GM18520 (cell line): ENCODE measurements at regions not wholly inside any gene's neighbourhood (a gene's known extent, or its start where the extent isn't known, plus 50 kb on each side); places are given as distances from the start of the nearest gene placed in this dataset.
A peak's percentile ranks its signal among the peaks of the same experiment; 100 is the strongest.

Experiments used
- ATAC-seq: cut with Tn5 transposase; IDR thresholded peaks from one replicate; pipeline ENCODE4 v1.9.1; 2021; ENCODE audit not compliant: unreplicated experiment

DNA sequence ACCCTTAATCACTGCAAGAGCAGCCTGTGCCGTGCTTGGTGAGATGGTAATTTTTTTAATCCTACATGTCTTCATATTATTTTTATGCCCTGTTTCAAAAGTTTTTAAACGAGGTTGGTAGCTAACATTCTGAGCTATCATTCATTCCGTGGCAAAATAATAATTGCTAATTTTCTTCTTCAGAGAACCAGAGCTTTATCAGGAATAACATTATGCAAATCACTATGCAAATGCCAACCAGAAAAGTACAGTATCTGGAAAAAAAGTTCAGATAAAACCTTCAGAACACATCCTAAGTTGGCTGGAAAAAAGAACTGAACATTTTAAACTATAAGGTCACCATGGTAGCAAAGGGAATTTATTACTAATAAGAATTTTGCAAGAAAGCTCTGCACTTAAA is 165.1 kb upstream of the NABP1 start:
- ATAC-seq = no peak

GRCh38 chr2:191514613-191515012 is 163.3 kb upstream of the NABP1 start:
- ATAC-seq = no peak

DNA sequence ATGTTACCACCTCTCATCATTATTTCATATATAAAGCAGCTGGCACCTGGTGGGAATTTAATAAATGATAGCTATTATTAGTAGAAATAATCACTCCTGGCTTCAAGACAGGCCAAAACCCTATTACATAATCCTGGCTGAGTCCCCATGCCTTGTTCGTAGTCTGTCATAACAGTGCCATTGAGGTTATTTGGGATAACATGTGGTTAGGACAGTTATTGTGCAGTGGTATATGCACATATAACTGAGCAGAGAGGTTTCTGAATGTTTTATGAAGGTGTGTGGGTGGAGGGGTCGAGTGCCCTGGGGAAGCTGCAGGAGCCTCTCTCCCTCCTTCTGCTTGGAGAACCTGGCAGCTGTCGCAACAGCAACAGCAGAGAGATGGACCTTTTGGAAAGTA is 162.4 kb upstream of the NABP1 start:
- no peak for ATAC-seq

DNA sequence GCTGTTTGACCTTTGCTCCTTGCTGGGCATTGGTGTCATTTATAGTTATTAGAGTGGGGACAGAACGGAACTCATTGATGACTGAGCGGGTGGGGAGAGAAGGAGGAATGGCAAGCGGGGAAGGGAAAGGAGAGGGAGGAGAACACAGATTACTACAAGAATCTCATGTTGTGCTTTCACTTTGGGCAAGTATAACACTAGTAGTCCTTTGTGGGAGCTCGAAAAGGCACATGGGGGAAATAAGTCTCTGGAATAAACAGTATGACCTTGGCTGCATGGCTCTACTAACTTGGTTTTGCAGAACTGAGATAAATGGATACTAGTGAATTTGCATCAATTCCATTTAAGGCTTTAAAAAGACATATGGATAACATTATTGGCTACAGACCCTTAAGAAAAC is 161.7 kb upstream of the NABP1 start:
- no peak for ATAC-seq

GRCh38 chr2:191521608-191522208 is 156.2 kb upstream of the NABP1 start:
- no peak for ATAC-seq

- no peak for ATAC-seq
Observed at GRCh38 chr2:191522478-191523120, 155.3 kb upstream of the NABP1 start.

DNA sequence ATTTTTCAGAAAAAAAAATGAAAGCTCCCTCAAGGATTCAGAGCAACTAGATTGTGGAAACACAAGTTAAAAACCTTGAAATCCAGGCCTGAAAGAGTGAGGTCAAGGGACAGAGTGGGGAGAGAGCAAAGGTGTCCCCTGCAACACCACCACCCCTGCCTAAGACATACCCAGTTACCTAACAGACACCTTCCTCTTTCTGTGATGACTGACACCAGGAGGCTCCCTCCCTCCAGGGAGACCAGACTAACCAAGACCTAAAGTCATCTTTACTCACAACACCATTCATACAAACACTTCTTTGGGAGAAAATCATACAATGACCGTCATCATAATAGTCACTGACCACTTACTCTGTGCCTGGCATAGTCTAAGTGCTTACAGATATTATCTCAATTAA is 151.8 kb upstream of the NABP1 start:
- no peak for ATAC-seq

DNA sequence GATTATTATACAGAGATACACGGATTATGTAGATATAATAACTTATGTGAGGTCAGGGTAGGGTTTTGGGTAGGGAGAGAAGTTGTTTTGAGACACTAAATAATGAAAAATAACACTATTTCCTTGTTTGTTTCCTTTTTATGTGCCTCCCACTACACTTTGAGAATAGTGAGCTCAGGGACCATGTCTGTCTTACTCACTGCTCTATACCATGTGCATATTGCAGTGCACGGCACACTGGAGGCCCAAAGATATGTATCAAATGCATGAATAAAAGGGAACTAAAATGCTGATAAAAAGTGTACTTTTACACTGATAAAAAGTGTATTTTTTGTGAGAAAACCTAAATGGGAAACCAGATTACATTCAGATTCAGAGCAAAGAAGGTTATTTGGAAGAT is 151.4 kb upstream of the NABP1 start:
- no peak for ATAC-seq

DNA sequence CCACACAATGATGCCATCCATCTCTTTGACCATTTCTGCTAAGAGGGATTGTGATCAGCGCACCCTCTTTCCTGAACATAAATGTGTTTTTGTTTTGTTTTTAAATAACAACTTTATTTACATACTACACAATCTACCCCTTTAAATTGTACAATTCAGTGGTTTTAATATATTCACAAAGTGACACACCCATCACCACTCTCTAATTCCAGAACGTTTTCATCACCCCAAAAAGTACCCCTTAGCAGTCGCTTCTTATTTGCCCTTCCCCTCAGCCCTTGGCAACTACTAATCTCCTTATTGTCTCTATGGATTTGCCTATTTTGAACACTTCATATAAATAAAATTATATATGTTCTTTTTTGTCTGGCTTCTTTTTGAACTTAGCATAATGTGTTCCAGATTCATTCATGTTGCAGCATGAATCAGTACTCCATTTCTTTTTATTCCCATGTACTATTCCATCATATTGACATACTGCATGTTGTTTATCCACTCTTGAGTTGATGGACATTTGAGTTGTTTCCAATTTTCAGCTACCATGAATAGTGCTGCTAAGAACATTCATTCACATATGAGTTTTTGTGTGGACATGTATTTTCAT is 150.9 kb upstream of the NABP1 start:
- ATAC-seq = no peak

- ATAC-seq = no peak
Observed at GRCh38 chr2:191530618-191531017, 147.3 kb upstream of the NABP1 start.

- ATAC-seq = no peak
Observed at GRCh38 chr2:191533693-191534180, 144.2 kb upstream of the NABP1 start.

GRCh38 chr2:191537921-191538320 is 140.0 kb upstream of the NABP1 start:
- no peak for ATAC-seq

DNA sequence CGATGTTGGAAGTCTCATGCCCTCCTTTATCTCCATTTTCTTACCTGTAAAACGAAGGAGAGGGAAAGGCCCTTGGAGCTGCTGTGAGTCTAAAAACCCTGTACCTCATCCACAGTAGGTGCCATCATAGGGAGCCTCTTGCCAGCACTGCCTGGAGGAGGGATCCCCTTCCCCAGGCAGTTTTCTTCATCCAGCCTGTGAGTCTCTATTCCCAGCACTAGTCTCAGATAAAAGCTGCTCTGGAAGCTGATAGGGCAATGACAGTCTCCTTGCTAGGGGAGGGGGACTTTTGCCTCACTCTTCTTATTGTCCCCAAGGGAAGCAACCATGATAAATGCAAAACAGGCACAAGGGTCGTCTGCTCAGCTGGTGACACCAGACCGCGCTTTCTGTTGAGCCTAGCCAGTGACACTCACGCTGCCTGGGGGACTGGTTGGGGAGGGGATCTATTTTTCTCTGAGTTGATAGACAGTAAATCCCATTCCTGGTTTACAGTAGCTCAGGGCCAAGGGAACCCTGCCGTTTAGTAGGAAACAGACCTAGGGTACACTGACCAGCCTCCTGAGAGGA is 139.5 kb upstream of the NABP1 start:
- no peak for ATAC-seq

DNA sequence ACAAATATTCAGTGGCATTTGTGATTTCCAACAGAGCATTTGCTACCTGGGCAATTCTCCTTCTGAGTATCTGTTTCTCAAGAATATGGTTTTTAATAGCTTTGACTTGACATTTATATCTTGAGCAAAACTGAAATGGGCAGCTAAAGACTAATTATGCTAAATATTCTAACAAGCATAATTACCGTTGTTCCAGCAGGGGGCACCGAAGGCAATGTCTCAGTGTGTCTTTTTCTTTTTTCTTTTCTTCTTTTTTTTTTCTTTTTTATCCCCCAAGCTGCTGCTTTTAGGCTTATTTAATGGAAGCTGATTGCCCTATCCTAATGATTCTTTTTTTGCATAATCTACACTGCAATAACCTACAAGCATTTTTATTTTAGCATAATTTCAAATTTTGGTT is 138.9 kb upstream of the NABP1 start:
- ATAC-seq = no peak

DNA sequence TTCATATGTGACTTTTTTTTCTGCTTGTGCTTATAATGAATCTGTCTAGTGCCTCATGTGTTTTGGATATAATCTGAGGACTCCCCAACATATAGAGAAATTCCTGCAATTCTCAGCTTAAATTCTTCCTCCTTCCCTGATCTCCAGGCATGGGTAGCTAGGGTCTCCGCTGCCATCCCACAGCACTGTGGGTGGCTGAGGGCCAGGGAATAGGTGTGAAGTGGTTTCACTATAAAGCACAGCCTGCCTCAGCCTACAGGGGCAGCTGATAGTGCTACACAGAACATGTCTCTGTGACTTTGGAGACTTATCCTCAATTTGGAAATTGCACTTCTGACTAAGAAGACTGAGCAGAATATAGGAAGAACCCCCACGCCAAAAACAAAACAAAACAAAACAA is 137.3 kb upstream of the NABP1 start:
- ATAC-seq = no peak

DNA sequence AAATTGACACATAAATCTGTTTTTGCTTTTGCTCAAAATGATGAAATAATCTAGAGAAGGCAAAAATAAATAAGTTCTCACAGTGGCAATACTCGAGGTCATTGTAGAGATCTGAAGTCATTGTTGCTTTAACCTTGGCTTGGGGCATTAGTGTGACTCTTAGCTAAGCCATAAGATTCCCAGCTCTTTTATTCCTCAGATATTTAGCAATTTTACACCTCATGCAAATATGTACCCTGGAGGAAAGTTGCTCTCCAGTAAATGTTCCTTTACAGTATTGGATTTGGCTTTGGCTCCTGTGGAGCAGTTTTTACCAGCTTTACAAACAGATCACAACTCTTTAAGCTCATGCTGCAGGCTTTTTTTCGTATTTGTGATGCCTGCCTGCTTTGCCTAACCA is 134.2 kb upstream of the NABP1 start:
- ATAC-seq = no peak

- no peak for ATAC-seq
Observed at GRCh38 chr2:191544461-191545062, 133.4 kb upstream of the NABP1 start.

- ATAC-seq = no peak
Observed at GRCh38 chr2:191545361-191545760, 132.6 kb upstream of the NABP1 start.

- no peak for ATAC-seq
Observed at GRCh38 chr2:191552066-191552465, 125.9 kb upstream of the NABP1 start.

GRCh38 chr2:191554240-191554639 is 123.7 kb upstream of the NABP1 start:
- ATAC-seq = no peak

DNA sequence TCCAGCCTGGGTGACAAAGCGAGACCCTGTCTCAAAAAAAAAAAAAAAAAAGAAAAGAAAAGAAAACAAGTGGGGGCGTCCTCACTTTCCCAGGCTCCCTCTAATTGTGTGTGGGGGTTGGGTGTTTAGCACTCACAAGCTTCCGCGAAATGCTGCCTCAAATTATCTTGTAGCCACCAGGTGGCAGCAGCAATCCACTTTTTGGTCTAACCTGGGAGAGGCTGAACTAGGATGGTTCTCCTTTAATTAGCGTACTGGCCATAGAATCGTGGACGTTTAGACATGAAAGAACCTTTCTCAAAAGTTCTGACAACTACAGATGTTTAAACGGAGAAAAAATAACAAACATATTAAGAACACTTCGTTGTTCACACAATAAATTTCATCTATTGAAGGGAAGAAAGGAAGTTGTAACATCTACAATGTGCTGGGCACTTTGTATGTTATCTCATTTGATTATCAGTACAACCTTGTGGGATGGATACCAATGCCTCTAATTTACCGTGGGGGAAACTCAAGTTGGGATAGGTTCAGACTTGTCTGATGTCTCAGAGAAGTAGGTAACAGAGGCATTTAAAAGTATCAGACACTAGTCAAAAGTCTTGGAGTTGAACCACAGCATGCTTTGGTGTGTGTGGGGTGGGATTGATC is 122.7 kb upstream of the NABP1 start:
- ATAC-seq = peak; percentile 83
